ENCODE measurements at regions not wholly inside any gene's neighbourhood (a gene's known extent, or its start where the extent isn't known, plus 50 kb on each side); places are given as distances from the start of the nearest gene placed in this dataset.

GRCh38 chr3:104676241-104676640 lies 690.5 kb upstream of the ALCAM start:
- H3K9me3 ChIP-seq (ENCODE audit: control insufficient read depth, low read depth, low read length), result no peaks in the 10 kb centered on the region
- no peak overlapping the region for H3K4me3 ChIP-seq (ENCODE audit: control insufficient read depth in 2 of 3, extremely low read depth in 1 of 3, insufficient read depth in 2 of 3, low read depth in 1 of 3, low read length in 3 of 3)
- H3K27me3 ChIP-seq (ENCODE audit: control insufficient read depth, extremely low read depth, insufficient read depth, low read length), result no peaks in the 10 kb centered on the region
- H3K27ac ChIP-seq (ENCODE audit: control insufficient read depth, insufficient read depth, low read length), result no peak overlapping the region
- TF ChIP-seq CTCF (optimal IDR thresholded peaks at IDR 0.05 in 1 of 3, IDR thresholded peaks at IDR 0.05 in 1 of 3, conservative IDR thresholded peaks at IDR 0.05 in 1 of 3; ENCODE audit: extremely low read depth in 1 of 3, insufficient read depth in 2 of 3, low read length in 3 of 3) (no peak), EZH2 (IDR thresholded peaks at IDR 0.05; ENCODE audit: low read length) (no peak)
- DNase-seq (ENCODE audit: low read depth, low spot score), result no peak
- H3K4me1 ChIP-seq (ENCODE audit: control insufficient read depth, extremely low read depth, insufficient read depth, low read length), result no peaks in the 10 kb centered on the region
- H3K79me2 ChIP-seq (ENCODE audit: control insufficient read depth, insufficient read depth, low read length), result no peaks in the 10 kb centered on the region
- H4K20me1 ChIP-seq (ENCODE audit: control insufficient read depth, extremely low read depth, insufficient read depth, low read length), result no peaks in the 10 kb centered on the region
- no peak overlapping the region for H3K4me2 ChIP-seq (ENCODE audit: control insufficient read depth, extremely low read depth, insufficient read depth, low read depth, low read length)
- no peaks in the 10 kb centered on the region for H3K9me1 ChIP-seq (ENCODE audit: control insufficient read depth, extremely low read depth, insufficient read depth, low read length)
- H3K9ac ChIP-seq (ENCODE audit: control insufficient read depth, extremely low read depth, insufficient read depth, low read length), result no peak overlapping the region
- no peak overlapping the region for H2AFZ ChIP-seq (ENCODE audit: control insufficient read depth, low read length)
- FAIRE-seq, result no peak
- dilution Hi-C loops (cut with MboI; ENCODE audit: extremely low pct_ligation_motif_present, low sequenced_read_pairs), result no loop called here
- H3K36me3 ChIP-seq (ENCODE audit: control insufficient read depth in 2 of 2, extremely low read depth in 1 of 2, insufficient read depth in 2 of 2, low read length in 2 of 2), result no peaks in the 10 kb centered on the region

GRCh38 chr3:104677932-104678331 lies 688.8 kb upstream of the ALCAM start:
- Histone ChIP-seq H3K4me2 (ENCODE audit: control insufficient read depth, extremely low read depth, insufficient read depth, low read depth, low read length) (no peak overlapping the region), H3K79me2 (ENCODE audit: control insufficient read depth, insufficient read depth, low read length) (no peaks in the 10 kb centered on the region), H3K27me3 (ENCODE audit: control insufficient read depth, extremely low read depth, insufficient read depth, low read length) (no peaks in the 10 kb centered on the region), H2AFZ (ENCODE audit: control insufficient read depth, low read length) (no peak overlapping the region), H3K9ac (ENCODE audit: control insufficient read depth, extremely low read depth, insufficient read depth, low read length) (no peak overlapping the region), H4K20me1 (ENCODE audit: control insufficient read depth, extremely low read depth, insufficient read depth, low read length) (no peaks in the 10 kb centered on the region), H3K27ac (ENCODE audit: control insufficient read depth, insufficient read depth, low read length) (no peak overlapping the region), H3K36me3 (ENCODE audit: control insufficient read depth in 2 of 2, extremely low read depth in 1 of 2, insufficient read depth in 2 of 2, low read length in 2 of 2) (no peaks in the 10 kb centered on the region), H3K4me3 (ENCODE audit: control insufficient read depth in 2 of 3, extremely low read depth in 1 of 3, insufficient read depth in 2 of 3, low read depth in 1 of 3, low read length in 3 of 3) (no peak overlapping the region), H3K9me1 (ENCODE audit: control insufficient read depth, extremely low read depth, insufficient read depth, low read length) (no peaks in the 10 kb centered on the region), H3K4me1 (ENCODE audit: control insufficient read depth, extremely low read depth, insufficient read depth, low read length) (no peaks in the 10 kb centered on the region), H3K9me3 (ENCODE audit: control insufficient read depth, low read depth, low read length) (no peaks in the 10 kb centered on the region)
- dilution Hi-C loops (cut with MboI; ENCODE audit: extremely low pct_ligation_motif_present, low sequenced_read_pairs), result no loop called here
- no peak for DNase-seq (ENCODE audit: low read depth, low spot score)
- no peak for FAIRE-seq
- TF ChIP-seq CTCF (optimal IDR thresholded peaks at IDR 0.05 in 1 of 3, IDR thresholded peaks at IDR 0.05 in 1 of 3, conservative IDR thresholded peaks at IDR 0.05 in 1 of 3; ENCODE audit: extremely low read depth in 1 of 3, insufficient read depth in 2 of 3, low read length in 3 of 3), result no peak
- no peak for TF ChIP-seq EZH2 (IDR thresholded peaks at IDR 0.05; ENCODE audit: low read length)
